Uterus (tissue), 3 donors: ENCODE measurements at regions not wholly inside any gene's neighbourhood (a gene's known extent, or its start where the extent isn't known, plus 50 kb on each side); places are given as distances from the start of the nearest gene placed in this dataset.

Experiments
- DNase-seq, 2 donors: peaks; one replicate each; pipeline ENCODE4 v3.0.0-alpha.2; 2019 to 2020
- H3K27ac ChIP-seq, 2 donors: fragments of 200-600 bp; sonication (generic); 1 replicate in 1 of 2; 2 replicates in 1 of 2; pipeline ENCODE4 v1.5.1; 2016 to 2018
- H3K27me3 ChIP-seq, 2 donors: fragments of 200-600 bp; sonication (generic); one replicate each; pipeline ENCODE4 v1.5.1; 2018 to 2019; ENCODE audit warnings: control low read depth in 1 of 2
- H3K36me3 ChIP-seq, 2 donors: fragments of 200-600 bp; sonication (generic); one replicate each; pipeline ENCODE4 v1.5.1; 2019; ENCODE audit warnings: control low read depth in 1 of 2
- H3K4me1 ChIP-seq, 2 donors: fragments of 200-600 bp; sonication (generic); one replicate each; pipeline ENCODE4 v1.5.1; 2018 to 2019; ENCODE audit warnings: control low read depth in 1 of 2
- H3K4me3 ChIP-seq, 2 donors: fragments of 200-600 bp; sonication (generic); 1 replicate in 1 of 2; 2 replicates in 1 of 2; pipeline ENCODE4 v1.5.1; 2018 to 2019; ENCODE audit warnings: mild to moderate bottlenecking in 1 of 2
- H3K9me3 ChIP-seq, 2 donors: fragments of 200-600 bp; sonication (generic); one replicate each; pipeline ENCODE4 v1.5.1; 2019; ENCODE audit warnings: control low read depth in 1 of 2
- POLR2A ChIP-seq, 2 donors: fragments of 450-650 bp; IDR thresholded peaks; one replicate each; pipeline ENCODE4 v1.6.1; 2016; ENCODE audit warnings: antibody characterized with exemption in 2 of 2, mild to moderate bottlenecking in 1 of 2, moderate library complexity in 1 of 2
- intact Hi-C: fragments of 100-400 bp; cut with DNase I; formaldehyde crosslinking; loops from one replicate; pipeline ENCODE4 v1.15.1; 2023; ENCODE audit warnings: low total_unique reads
- TF ChIP-seq, protein P1 (sequence below), 4 experiments: fragments of 200-600 bp in 2 of 4; fragments of 450-650 bp in 2 of 4; sonication (generic) in 2 of 4; IDR thresholded peaks; one replicate each; pipeline ENCODE4 v1.5.1; 2016 to 2019; ENCODE audit warnings: antibody characterized with exemption in 4 of 4, mild to moderate bottlenecking in 2 of 4, moderate library complexity in 1 of 4
- donor health status: DM: yes; HTN: yes; CAD: no.

DNA sequence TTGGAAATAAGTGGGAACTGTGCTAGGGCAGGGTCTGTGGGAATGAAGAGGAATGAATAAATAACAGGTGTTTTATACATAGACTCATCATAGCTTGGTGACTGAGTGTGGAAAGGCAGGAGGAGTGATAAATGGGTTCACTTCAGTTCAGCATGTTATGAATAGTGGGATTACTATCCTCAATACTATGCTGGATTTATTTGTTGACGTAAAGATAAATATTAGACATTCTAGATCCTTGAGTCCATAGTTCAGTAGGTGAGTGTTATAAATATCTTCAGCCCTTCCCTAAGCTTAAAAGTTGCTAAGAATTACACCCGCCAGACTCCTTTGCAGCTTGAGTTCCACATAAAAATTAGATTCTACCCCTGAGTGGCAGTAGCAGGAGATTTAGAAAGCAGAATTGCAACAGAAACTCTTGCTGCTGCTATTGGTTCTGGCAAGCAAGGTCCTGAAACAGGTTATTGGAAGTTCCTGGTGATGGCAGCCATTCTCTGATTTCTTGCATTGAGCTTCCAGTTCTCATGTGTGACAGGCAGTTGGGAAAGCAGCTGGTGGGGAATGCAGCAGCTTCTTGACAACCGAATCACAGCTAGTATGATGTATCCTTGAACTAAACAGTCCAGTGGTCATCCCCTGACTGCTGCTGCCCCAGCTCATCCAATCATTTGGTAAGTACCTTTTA, 1558.9 kb downstream of the FAM181B start:
- no peak overlapping the region for H3K27ac ChIP-seq
- no peaks in the 10 kb centered on the region for H3K4me1 ChIP-seq
- no peaks in the 10 kb centered on the region for H3K36me3 ChIP-seq
- no peaks in the 10 kb centered on the region for H3K9me3 ChIP-seq
- H3K27me3 ChIP-seq, result no peaks in the 10 kb centered on the region
- intact Hi-C loops, result no loop called here
- H3K4me3 ChIP-seq, result no peak overlapping the region
- no peak for DNase-seq
- no peak for TF ChIP-seq POLR2A (IDR thresholded peaks at IDR 0.05)
- TF ChIP-seq, protein P1, sequence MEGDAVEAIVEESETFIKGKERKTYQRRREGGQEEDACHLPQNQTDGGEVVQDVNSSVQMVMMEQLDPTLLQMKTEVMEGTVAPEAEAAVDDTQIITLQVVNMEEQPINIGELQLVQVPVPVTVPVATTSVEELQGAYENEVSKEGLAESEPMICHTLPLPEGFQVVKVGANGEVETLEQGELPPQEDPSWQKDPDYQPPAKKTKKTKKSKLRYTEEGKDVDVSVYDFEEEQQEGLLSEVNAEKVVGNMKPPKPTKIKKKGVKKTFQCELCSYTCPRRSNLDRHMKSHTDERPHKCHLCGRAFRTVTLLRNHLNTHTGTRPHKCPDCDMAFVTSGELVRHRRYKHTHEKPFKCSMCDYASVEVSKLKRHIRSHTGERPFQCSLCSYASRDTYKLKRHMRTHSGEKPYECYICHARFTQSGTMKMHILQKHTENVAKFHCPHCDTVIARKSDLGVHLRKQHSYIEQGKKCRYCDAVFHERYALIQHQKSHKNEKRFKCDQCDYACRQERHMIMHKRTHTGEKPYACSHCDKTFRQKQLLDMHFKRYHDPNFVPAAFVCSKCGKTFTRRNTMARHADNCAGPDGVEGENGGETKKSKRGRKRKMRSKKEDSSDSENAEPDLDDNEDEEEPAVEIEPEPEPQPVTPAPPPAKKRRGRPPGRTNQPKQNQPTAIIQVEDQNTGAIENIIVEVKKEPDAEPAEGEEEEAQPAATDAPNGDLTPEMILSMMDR (IDR thresholded peaks at IDR 0.05), result no peak

DNA sequence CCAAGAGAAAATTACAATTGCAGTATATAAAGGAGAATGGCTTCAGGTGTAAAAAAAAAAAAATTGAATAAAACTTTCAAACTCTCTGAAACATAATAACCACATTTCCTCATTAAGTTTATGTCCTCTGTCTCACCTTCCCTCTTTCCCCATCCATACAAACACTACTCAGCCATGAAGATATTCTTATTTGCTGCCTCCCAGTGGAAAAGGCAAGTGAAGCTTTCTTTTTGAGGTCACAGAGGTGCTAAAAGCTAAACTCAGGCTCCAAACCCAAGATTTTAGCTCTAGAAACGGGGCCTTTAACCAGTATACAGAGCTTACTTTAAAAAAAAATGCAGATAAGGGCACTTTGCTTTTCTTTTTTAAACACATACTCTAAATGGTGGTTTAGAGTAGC, 1568.5 kb downstream of the FAM181B start:
- intact Hi-C loops, result no loop called here
- no peak overlapping the region for H3K27ac ChIP-seq
- no peaks in the 10 kb centered on the region for H3K27me3 ChIP-seq
- H3K36me3 ChIP-seq, result no peaks in the 10 kb centered on the region
- H3K4me1 ChIP-seq, result no peaks in the 10 kb centered on the region
- DNase-seq, result no peak
- H3K4me3 ChIP-seq, result no peak overlapping the region
- H3K9me3 ChIP-seq, result no peaks in the 10 kb centered on the region
- TF ChIP-seq, protein P1 (IDR thresholded peaks at IDR 0.05), result no peak
- no peak for TF ChIP-seq POLR2A (IDR thresholded peaks at IDR 0.05)

DNA sequence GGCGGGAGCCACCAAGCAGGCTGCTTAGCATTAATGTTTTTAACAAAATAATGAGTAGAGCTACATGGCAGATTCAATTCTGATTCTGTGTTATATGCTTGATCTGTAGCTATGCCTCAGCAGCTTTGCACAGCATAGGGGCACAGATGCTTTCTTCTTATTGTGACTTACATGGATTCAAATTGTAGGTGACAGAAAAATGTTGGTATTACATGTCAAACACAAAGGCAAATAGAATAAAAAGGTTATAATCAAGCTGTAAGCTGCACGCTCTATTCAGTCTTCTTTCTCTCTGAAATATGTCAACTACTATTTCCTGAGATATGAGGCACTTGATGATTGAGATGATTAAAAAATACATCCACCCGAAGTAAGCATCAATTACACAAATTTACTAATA, 1573.8 kb downstream of the FAM181B start:
- TF ChIP-seq POLR2A (IDR thresholded peaks at IDR 0.05), result no peak
- TF ChIP-seq, protein P1 (IDR thresholded peaks at IDR 0.05), result no peak
- H3K27me3 ChIP-seq, result no peaks in the 10 kb centered on the region
- no peak for DNase-seq
- H3K4me1 ChIP-seq, result no peaks in the 10 kb centered on the region
- intact Hi-C loops, result no loop called here
- H3K36me3 ChIP-seq, result no peaks in the 10 kb centered on the region
- no peaks in the 10 kb centered on the region for H3K9me3 ChIP-seq
- H3K27ac ChIP-seq, result no peak overlapping the region
- no peak overlapping the region for H3K4me3 ChIP-seq

DNA sequence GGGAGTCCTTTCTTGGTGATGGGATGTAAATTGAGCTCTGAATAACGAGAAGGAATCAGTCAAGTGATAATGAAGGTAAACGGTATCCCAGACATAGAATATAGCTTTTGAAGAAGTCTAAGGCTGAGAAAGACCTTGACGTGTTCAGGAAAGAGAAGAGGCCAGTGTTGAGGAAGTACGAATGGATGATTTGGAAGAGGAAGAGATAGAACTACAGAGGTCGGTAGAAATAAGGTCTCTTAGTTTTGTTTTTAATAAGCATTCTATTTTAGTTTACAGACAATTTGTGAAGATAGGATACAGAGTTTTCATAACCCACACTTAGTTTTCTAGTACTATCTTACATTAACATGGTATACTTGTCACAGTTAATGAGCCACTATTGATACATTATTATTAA, 1598.1 kb downstream of the FAM181B start:
- H3K4me3 ChIP-seq, result no peak overlapping the region
- DNase-seq, result no peak

DNA sequence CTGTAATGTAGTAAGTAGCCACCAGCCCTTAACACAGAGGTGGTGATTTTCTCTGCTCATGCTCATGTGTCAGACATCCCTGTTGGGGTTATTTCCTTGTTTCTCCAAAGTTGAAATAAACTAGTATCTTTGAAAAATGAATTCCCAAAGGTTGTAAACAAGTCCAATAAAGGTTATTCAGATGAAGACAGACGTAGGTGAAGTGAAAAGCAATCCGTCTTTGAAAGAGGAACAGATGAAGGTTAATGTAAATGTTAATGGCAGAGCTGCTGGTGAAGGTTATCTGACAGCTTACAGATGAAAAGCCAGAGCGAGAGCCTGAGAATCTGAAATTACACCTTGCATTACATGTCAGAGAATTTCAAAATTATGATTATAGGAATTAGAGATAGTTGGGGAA, 1604.0 kb downstream of the FAM181B start:
- DNase-seq, result no peak
- intact Hi-C loops, result no loop called here
- TF ChIP-seq, protein P1 (IDR thresholded peaks at IDR 0.05), result no peak
- no peak for TF ChIP-seq POLR2A (IDR thresholded peaks at IDR 0.05)
- Histone ChIP-seq H3K27ac (no peak overlapping the region), H3K4me3 (no peak overlapping the region), H3K36me3 (no peaks in the 10 kb centered on the region), H3K27me3 (no peaks in the 10 kb centered on the region), H3K9me3 (no peaks in the 10 kb centered on the region), H3K4me1 (no peaks in the 10 kb centered on the region)

More for the DNA sequence above, 1598.1 kb downstream of the FAM181B start:
- Histone ChIP-seq H3K27ac (no peak overlapping the region), H3K36me3 (no peaks in the 10 kb centered on the region), H3K9me3 (no peaks in the 10 kb centered on the region), H3K27me3 (no peaks in the 10 kb centered on the region), H3K4me1 (no peaks in the 10 kb centered on the region)
- intact Hi-C loops, result no loop called here
- TF ChIP-seq POLR2A (IDR thresholded peaks at IDR 0.05), result no peak
- TF ChIP-seq, protein P1 (IDR thresholded peaks at IDR 0.05), result no peak
